ENCODE measurements at regions not wholly inside any gene's neighbourhood (a gene's known extent, or its start where the extent isn't known, plus 50 kb on each side); places are given as distances from the start of the nearest gene placed in this dataset.
"Not testable (repeated sequence)": the region's sequence is repeated elsewhere in the genome, so short reads cannot be mapped to it uniquely, and the experiment has no call there.

- peaks cover 3% of the 10 kb centered on the region for H3K27me3 Mint-ChIP-seq (ENCODE audit: low read depth)
- no peak for DNase-seq
- peaks cover 3% of the 10 kb centered on the region for H3K9me3 Mint-ChIP-seq
- H3K36me3 Mint-ChIP-seq (ENCODE audit: insufficient read depth) = no peaks in the 10 kb centered on the region
- H3K4me3 Mint-ChIP-seq = no peak overlapping the region
- H3K4me1 Mint-ChIP-seq (ENCODE audit: low read depth) = peaks cover 4% of the 10 kb centered on the region
- ATAC-seq = no peak
Observed at GRCh38 chr3:115280506-115280905, 133.4 kb upstream of the ZBTB20 start.

DNA sequence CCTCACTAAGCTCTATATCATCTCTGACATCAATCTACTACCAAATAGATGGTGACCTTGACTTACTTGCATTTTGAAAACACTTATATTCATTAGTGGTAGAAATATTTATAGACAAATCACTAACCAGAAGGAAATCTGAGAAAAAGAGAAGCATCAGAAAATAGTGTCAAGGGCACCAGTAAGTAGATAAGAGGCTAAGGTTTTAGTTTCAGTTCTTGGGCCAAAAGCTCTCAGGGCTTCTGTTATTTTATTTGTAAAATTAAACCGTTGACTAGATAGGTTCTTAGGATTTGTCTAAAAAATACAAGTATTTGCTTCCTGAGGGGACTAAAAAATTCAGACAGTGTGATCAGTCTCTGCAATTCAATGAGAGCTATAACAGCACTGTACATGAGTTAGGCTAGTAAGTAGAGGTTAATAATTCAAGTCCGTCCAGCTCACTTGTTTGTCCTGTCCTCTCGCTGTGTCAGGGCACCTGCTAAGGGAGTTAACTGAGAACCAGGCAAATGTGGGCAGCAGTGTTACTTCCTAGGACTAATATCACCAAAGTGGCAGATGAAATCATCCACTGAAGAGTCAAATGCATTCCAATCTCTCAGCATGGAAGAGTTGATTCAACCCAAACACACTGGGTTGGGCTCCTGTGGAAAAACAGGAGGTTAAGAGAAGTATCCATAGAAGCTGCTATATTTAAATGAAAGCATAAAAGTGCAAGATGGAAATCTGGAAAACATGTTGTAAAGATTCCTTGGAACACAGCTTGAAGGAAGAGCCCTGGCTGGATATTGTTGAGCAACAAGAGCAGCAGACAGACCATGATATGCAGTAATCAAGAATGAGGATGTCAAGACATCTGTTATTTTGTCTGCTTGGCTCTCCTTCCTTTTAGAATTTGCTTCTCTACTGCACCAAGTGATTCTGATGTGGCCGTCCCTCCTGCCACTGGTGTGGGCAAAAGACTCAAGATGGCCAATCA, 134.9 kb upstream of the ZBTB20 start:
- ATAC-seq = no peak
- DNase-seq = no peak
- peaks cover 3% of the 10 kb centered on the region for H3K27me3 Mint-ChIP-seq (ENCODE audit: low read depth)
- peaks cover 3% of the 10 kb centered on the region for H3K9me3 Mint-ChIP-seq
- H3K4me1 Mint-ChIP-seq (ENCODE audit: low read depth) = peaks cover 4% of the 10 kb centered on the region
- no peaks in the 10 kb centered on the region for H3K36me3 Mint-ChIP-seq (ENCODE audit: insufficient read depth)
- H3K4me3 Mint-ChIP-seq = no peak overlapping the region

DNA sequence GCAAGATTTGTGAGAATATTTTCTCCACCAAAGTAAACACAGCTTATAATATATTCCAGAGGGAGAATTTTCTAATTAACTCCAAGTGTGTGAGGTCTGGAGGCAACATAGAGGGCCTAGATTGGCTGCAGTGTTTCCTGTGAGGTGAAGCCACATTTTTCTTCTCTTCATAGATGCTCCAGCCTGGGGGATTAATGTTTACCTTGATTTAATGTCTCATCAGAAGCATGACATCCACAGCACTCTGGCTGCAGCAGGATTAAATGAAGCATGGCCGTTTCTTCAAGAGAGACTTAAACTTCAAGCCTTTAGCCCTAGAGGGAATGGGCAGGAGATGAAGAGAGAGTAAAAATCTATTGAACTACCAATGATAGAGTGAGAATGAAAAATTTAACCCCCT, 137.9 kb upstream of the ZBTB20 start:
- no peak overlapping the region for H3K4me3 Mint-ChIP-seq
- H3K4me1 Mint-ChIP-seq (ENCODE audit: low read depth) = peaks cover 4% of the 10 kb centered on the region
- H3K36me3 Mint-ChIP-seq (ENCODE audit: insufficient read depth) = no peaks in the 10 kb centered on the region
- peaks cover 3% of the 10 kb centered on the region for H3K27me3 Mint-ChIP-seq (ENCODE audit: low read depth)
- ATAC-seq = no peak
- DNase-seq = no peak
- H3K9me3 Mint-ChIP-seq = no peaks in the 10 kb centered on the region

DNA sequence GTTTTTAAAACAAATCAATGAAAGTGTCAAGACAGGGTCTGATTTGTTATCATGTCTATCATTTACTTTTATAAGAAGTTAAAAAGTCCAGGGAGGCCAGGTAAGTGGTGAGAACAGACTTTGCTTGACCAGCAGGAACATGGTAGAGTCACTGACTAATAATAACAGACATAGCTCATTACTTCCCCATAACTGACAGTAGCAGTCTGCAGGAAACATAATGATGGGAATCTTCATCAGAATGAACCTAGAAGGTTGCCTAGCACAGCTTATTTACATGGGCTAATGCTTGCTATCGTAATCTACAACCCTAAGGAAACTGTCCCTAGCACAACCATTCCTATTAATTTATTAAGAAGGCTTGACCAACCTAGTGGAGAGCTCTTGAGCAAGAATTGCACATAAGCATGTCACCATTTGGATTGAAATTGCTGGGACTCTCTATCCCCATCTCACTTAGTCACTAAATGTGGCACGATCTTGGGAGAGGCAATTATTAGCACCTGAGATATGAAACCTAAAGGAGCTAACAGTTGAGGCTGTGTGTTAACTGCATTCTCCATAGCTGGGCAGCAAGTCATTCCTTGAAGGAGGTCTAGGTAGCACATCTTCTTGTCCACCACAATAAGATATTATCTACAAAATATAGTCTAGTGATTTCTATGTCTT, 139.6 kb upstream of the ZBTB20 start:
- DNase-seq (no peak), ATAC-seq (no peak)
- no peaks in the 10 kb centered on the region for H3K36me3 Mint-ChIP-seq (ENCODE audit: insufficient read depth)
- H3K4me3 Mint-ChIP-seq = no peak overlapping the region
- H3K9me3 Mint-ChIP-seq = no peaks in the 10 kb centered on the region
- H3K4me1 Mint-ChIP-seq (ENCODE audit: low read depth) = no peaks in the 10 kb centered on the region
- H3K27me3 Mint-ChIP-seq (ENCODE audit: low read depth) = peaks cover 3% of the 10 kb centered on the region

GRCh38 chr3:115287198-115287597, 140.1 kb upstream of the ZBTB20 start:
- Mint-ChIP-seq H3K4me3 (no peak overlapping the region), H3K27me3 (ENCODE audit: low read depth) (peaks cover under 1% of the 10 kb centered on the region), H3K9me3 (no peaks in the 10 kb centered on the region), H3K36me3 (ENCODE audit: insufficient read depth) (no peaks in the 10 kb centered on the region), H3K4me1 (ENCODE audit: low read depth) (no peaks in the 10 kb centered on the region)
- DNase-seq = no peak
- ATAC-seq = no peak

DNA sequence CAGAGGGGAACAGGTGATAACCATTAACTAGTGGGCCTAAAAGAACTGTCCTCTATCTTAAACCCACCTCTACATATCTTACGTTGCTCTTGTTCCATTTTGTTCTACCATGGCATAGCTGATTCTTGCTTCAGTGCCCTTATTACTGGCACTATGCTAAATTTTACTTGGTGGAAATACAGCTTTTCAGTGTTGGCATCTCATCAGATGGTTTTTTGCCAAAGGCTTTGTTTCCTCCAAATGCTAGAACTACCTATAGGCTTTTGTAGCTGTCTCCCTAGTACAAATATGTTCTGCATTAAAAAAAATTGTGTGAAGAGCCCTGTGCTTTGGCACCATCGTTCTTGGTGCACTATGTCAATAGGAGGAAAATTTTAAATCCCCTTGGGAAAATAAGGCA, 145.0 kb upstream of the ZBTB20 start:
- Mint-ChIP-seq H3K9me3 (no peaks in the 10 kb centered on the region), H3K4me1 (ENCODE audit: low read depth) (no peaks in the 10 kb centered on the region), H3K27me3 (ENCODE audit: low read depth) (no peaks in the 10 kb centered on the region), H3K4me3 (no peak overlapping the region), H3K36me3 (ENCODE audit: insufficient read depth) (no peaks in the 10 kb centered on the region)
- DNase-seq (no peak), ATAC-seq (no peak)

GRCh38 chr3:115292677-115293165, 145.6 kb upstream of the ZBTB20 start:
- Mint-ChIP-seq H3K36me3 (ENCODE audit: insufficient read depth) (no peaks in the 10 kb centered on the region), H3K4me3 (no peak overlapping the region)

GRCh38 chr3:115293321-115293720, 146.2 kb upstream of the ZBTB20 start:
- Mint-ChIP-seq H3K4me3 (no peak overlapping the region), H3K9me3 (no peaks in the 10 kb centered on the region), H3K36me3 (ENCODE audit: insufficient read depth) (no peaks in the 10 kb centered on the region), H3K27me3 (ENCODE audit: low read depth) (no peaks in the 10 kb centered on the region), H3K4me1 (ENCODE audit: low read depth) (no peaks in the 10 kb centered on the region)
- no peak for ATAC-seq
- no peak for DNase-seq

More at GRCh38 chr3:115292677-115293165, 145.6 kb upstream of the ZBTB20 start:
- Mint-ChIP-seq H3K9me3 (no peaks in the 10 kb centered on the region), H3K27me3 (ENCODE audit: low read depth) (no peaks in the 10 kb centered on the region), H3K4me1 (ENCODE audit: low read depth) (no peaks in the 10 kb centered on the region)
- DNase-seq (no peak), ATAC-seq (no peak)

GRCh38 chr3:115301364-115301860, 154.3 kb upstream of the ZBTB20 start:
- no peaks in the 10 kb centered on the region for H3K4me1 Mint-ChIP-seq (ENCODE audit: low read depth)
- H3K9me3 Mint-ChIP-seq = peaks cover 4% of the 10 kb centered on the region
- H3K36me3 Mint-ChIP-seq (ENCODE audit: insufficient read depth) = no peaks in the 10 kb centered on the region
- DNase-seq = no peak
- no peak overlapping the region for H3K4me3 Mint-ChIP-seq
- ATAC-seq = no peak
- no peaks in the 10 kb centered on the region for H3K27me3 Mint-ChIP-seq (ENCODE audit: low read depth)

DNA sequence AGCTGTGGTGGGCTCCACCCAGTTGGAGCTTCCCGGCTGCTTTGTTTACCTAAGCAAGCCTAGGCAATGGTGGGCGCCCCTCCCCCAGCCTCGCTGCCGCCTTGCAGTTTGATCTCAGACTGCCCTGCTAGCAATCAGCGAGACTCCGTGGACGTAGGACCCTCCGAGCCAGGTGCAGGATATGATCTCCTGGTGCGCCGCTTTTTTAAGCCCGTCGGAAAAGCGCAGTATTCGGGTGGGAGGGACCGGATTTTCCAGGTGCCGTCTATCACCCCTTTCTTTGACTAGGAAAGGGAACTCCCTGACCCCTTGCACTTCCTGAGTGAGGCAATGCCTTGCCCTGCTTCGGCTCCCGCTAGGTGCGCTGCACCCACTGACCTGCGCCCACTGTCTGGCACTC, 170.9 kb upstream of the ZBTB20 start:
- DNase-seq; H3K27me3 Mint-ChIP-seq (ENCODE audit: low read depth); H3K4me1 Mint-ChIP-seq (ENCODE audit: low read depth); ATAC-seq; H3K4me3 Mint-ChIP-seq; H3K9me3 Mint-ChIP-seq; H3K36me3 Mint-ChIP-seq (ENCODE audit: insufficient read depth): not testable (repeated sequence)

DNA sequence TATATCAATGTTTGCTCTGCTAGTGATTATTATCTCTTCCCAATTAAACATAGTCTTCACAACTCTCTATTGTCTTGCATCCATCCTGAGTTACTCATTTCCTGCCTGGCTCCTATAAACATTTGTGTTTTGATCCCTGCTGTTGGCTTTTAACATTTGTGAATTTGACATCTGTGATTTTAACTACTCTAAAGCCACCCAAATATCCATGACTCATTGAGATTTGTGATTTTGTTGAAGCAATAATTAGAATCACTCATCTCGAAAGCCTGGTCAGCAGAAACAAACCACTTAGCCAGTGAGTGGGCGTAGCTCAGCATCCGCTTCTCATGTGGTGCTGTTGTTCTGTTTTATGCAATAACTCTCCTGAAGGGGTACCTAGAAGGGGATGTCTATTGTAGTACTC, 174.3 kb upstream of the ZBTB20 start:
- Mint-ChIP-seq H3K4me3 (no peak overlapping the region), H3K4me1 (ENCODE audit: low read depth) (no peaks in the 10 kb centered on the region), H3K36me3 (ENCODE audit: insufficient read depth) (no peaks in the 10 kb centered on the region), H3K27me3 (ENCODE audit: low read depth) (no peaks in the 10 kb centered on the region), H3K9me3 (peaks cover 3% of the 10 kb centered on the region)
- ATAC-seq = no peak
- no peak for DNase-seq

DNA sequence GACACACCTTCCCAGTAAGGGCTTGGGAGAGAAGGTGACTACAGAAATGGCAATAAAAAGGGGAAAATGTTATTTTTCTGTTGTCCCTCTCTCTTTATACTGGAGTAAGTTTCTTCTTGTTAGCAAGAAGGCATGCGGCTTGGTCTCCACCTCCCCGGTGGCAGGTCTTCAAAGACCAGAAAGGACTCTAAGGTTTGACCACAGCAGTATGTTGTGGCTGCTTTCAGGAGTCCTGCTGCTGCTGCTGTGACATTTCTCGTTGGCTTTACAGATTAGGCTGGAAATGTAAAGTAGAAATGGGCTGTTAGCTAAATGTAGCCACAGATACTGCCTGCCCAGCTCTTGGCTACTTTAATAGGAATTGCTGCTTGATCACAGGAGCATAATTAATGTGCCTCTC, 175.8 kb upstream of the ZBTB20 start:
- H3K4me3 Mint-ChIP-seq = no peak overlapping the region
- H3K36me3 Mint-ChIP-seq (ENCODE audit: insufficient read depth) = no peaks in the 10 kb centered on the region
- no peak for DNase-seq
- no peaks in the 10 kb centered on the region for H3K9me3 Mint-ChIP-seq
- no peaks in the 10 kb centered on the region for H3K4me1 Mint-ChIP-seq (ENCODE audit: low read depth)
- no peak for ATAC-seq
- no peaks in the 10 kb centered on the region for H3K27me3 Mint-ChIP-seq (ENCODE audit: low read depth)

- DNase-seq = no peak
- no peaks in the 10 kb centered on the region for H3K9me3 Mint-ChIP-seq
- no peaks in the 10 kb centered on the region for H3K4me1 Mint-ChIP-seq (ENCODE audit: low read depth)
- no peaks in the 10 kb centered on the region for H3K27me3 Mint-ChIP-seq (ENCODE audit: low read depth)
- H3K36me3 Mint-ChIP-seq (ENCODE audit: insufficient read depth) = no peaks in the 10 kb centered on the region
- no peak overlapping the region for H3K4me3 Mint-ChIP-seq
- no peak for ATAC-seq
Observed at GRCh38 chr3:115323380-115323779, 176.3 kb upstream of the ZBTB20 start.

- ATAC-seq (no peak), DNase-seq (no peak)
- H3K4me3 Mint-ChIP-seq = no peak overlapping the region
- H3K9me3 Mint-ChIP-seq = no peaks in the 10 kb centered on the region
- H3K36me3 Mint-ChIP-seq (ENCODE audit: insufficient read depth) = no peaks in the 10 kb centered on the region
- H3K27me3 Mint-ChIP-seq (ENCODE audit: low read depth) = no peaks in the 10 kb centered on the region
- H3K4me1 Mint-ChIP-seq (ENCODE audit: low read depth) = no peaks in the 10 kb centered on the region
Observed at GRCh38 chr3:115324056-115324455, 177.0 kb upstream of the ZBTB20 start.

GRCh38 chr3:115325539-115325938, 178.5 kb upstream of the ZBTB20 start:
- Mint-ChIP-seq H3K4me3 (no peak overlapping the region), H3K9me3 (no peaks in the 10 kb centered on the region)

More at GRCh38 chr3:115325539-115325938, 178.5 kb upstream of the ZBTB20 start:
- no peak for DNase-seq
- ATAC-seq = no peak
- Mint-ChIP-seq H3K27me3 (ENCODE audit: low read depth) (no peaks in the 10 kb centered on the region), H3K36me3 (ENCODE audit: insufficient read depth) (no peaks in the 10 kb centered on the region), H3K4me1 (ENCODE audit: low read depth) (no peaks in the 10 kb centered on the region)
